KBM-7 (cell line): ENCODE measurements at regions not wholly inside any gene's neighbourhood (a gene's known extent, or its start where the extent isn't known, plus 50 kb on each side); places are given as distances from the start of the nearest gene placed in this dataset.

Source experiments
- DNase-seq: peaks from one replicate; pipeline ENCODE4 v3.0.0-alpha.2; 2015
- in situ Hi-C: fragments of 300-500 bp; cut with MboI; formaldehyde crosslinking; loops from 2 replicates; pipeline ENCODE4 v1.14.3; 2020; ENCODE audit warnings: low sequenced_read_pairs, low pct_unique_long_range_greater_than_20kb, mixed read lengths

DNA sequence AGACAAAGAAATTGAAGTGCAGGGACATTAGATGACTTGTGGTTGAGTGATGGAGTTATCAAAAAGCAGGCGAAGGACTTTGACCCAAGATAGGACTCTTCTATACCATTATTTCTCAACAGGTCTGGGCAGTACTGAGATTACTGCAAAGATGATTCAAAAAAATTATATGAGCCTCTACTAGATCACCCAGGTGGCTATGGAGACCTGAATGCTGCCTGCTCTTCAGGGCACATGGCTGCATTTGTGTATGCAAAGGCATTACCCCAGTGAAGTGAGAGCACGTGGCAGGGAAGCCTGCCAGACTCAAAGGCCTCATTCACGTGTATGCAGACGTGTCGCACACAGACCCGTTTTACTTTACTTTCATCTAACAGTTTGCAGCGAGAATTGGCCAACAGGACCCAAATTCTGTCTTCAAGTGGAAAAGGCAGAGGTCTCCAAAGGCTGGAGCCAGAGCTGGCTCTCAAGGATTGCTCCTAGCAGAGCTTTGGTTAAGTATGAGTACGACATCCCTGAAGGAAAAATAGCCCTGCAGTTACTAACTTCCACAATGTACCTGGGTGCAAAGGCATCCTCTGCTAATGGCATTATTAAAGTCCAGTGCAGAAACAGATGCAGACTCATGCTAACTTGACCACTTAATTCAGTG, 113.8 kb upstream of the ARMC2 start:
- no peak for DNase-seq
- in situ Hi-C loops = no loop called here

DNA sequence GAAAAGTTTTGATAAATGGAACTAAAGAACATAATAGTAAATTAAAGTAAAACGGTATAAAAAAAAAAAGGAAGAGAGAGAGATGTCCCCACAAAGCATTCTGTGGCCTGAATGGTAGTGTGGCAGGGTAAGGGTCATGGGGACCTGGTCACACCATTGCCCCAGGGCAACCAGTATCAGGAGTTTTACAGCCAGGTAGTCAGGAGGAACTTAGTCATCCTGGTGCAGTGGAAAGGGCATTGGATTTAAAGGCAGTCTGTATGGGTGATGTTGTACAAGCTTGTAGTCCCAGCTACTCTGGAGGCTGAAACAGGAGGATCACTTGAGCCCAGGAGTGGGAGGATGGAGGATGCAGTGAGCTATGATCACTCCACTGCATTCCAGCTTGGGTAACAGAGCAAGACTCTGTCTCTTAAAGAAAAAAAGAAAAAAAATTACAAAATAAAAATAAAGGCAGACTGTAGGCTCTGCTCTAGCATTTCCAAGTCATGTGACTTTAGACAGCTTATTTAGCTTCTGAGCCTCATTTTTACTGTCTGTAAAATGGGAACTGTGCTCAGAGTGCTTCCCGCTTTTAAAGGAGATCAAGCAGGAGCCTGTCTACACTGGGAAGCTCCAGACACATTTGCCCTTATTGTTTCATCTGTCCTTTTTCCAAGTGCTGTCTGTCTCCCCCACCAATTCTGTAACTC, 112.8 kb upstream of the ARMC2 start:
- no peak for DNase-seq
- in situ Hi-C loops = no loop called here

DNA sequence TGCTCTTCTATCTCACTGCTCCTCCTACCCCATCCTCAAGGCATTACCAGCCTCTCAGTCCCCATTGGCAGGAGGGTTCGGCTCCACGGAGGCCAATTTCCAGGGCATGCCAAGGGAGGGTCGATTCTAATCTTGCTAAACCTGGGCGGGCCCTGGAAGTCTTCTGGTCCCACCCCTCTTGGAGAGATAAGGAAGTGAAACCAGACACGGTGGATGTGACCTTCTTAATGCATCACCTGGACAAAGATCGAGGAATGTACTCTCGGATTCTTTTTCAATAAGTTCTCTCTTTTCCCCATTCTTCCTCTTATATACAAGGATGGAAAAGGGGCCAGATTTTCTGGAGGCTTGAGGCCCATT, 112.2 kb upstream of the ARMC2 start:
- in situ Hi-C loops = no loop called here
- no peak for DNase-seq

GRCh38 chr6:108736832-108737231, 111.4 kb upstream of the ARMC2 start:
- no peak for DNase-seq
- in situ Hi-C loops = no loop called here

GRCh38 chr6:108737594-108738546, 110.4 kb upstream of the ARMC2 start:
- in situ Hi-C loops = no loop called here
- DNase-seq = no peak

DNA sequence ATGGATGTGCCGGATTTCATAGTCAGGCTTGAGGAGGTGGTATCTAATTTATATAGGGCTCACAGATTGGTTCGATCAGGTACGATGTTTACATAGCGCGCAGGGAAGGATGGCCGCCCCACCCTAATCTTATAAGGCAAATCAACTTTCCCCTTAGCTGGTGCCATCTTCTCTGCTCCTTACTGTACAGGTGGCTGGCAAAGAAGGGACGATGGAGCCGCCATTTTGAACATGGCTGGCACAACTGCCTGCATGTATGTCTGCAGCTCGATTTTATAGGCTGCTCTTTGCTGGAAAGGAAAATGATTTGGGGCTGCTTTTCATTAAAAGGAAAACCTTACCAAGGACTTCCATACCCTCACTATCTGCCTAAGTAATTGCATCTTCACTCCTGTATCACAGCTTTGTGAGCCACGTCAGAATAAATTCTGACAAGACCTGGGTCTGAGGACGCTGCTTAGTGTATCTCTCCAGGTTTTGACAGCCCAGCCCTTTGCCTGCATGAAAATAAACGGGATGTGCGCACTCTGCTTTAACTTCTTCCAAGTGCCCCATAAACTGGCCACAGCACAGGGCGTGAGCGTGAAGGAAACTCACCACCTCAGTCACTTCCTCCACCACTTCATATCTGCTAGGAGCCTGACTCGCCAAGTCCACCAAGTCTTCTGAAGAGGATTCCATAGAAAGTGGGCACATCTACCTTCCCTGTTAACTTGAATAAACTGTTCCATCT, 109.4 kb upstream of the ARMC2 start:
- in situ Hi-C loops = no loop called here
- DNase-seq = no peak

DNA sequence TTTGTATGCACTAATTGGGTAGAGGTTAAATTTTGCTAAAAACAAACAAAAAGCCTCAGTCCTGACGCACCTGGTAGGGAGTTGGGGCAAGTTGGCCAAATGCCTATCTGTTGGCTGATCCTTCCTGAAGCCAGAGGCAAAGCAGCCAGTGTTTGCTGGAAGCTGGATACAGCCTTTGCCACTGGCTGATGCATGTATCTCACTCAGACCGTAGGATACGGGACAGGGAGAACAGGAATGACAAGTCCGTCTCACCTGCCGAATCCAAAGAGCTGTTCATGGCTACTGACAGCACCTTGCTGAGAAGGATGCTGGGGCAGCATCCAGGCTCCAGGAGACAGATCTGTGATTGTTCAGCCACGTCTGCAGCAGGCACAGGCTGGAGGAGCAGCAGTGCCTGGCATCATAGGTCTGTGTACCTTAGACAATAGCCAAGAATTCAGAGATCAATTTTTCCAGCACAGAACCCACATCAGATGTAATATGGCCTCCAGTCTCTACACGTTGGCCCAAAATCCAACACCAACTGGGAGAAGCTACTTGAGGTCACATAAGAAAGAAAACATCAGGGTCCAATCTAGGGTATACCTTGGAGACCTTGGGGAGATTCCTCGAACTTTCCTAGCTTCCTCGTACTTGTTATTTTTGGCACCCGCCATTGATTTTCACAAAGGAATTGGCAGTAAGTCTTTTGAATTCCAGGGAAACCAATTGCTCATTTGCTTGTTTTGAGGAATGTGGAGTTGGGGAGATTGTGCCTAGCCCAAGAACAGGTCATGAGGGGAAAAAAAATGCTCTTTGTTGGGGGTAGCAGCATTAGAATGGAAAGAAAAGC, 108.5 kb upstream of the ARMC2 start:
- in situ Hi-C loops = no loop called here
- no peak for DNase-seq

- in situ Hi-C loops = no loop called here
Measured at GRCh38 chr6:108741331-108741989, 106.8 kb upstream of the ARMC2 start.

DNA sequence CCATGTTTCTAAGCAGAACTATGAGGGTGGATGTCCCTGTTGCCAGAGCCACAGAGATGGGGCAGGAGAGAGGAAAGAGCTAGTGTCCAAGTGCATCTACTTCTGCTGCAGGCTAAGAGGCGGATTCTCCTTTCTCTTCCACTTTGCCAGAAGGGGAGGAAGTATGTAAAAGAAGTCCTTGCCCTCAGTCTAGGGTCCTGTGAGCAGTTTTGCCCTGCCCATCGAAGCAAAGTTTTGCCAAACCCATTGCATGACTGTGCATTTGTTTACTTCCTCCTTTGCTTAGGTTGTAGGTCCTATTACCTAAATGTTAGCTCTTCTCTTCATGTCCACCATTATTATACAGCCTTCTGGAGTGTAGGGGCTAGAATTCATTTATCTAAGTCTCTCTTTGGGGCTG, 106.2 kb upstream of the ARMC2 start:
- in situ Hi-C loops = no loop called here
- peak; percentile 86 for DNase-seq

More at GRCh38 chr6:108741331-108741989, 106.8 kb upstream of the ARMC2 start:
- no peak for DNase-seq

GRCh38 chr6:108744244-108744972, 103.8 kb upstream of the ARMC2 start:
- in situ Hi-C loops = no loop called here

GRCh38 chr6:108744996-108745395, 103.2 kb upstream of the ARMC2 start:
- DNase-seq = no peak
- in situ Hi-C loops = no loop called here

More at GRCh38 chr6:108744244-108744972, 103.8 kb upstream of the ARMC2 start:
- no peak for DNase-seq

DNA sequence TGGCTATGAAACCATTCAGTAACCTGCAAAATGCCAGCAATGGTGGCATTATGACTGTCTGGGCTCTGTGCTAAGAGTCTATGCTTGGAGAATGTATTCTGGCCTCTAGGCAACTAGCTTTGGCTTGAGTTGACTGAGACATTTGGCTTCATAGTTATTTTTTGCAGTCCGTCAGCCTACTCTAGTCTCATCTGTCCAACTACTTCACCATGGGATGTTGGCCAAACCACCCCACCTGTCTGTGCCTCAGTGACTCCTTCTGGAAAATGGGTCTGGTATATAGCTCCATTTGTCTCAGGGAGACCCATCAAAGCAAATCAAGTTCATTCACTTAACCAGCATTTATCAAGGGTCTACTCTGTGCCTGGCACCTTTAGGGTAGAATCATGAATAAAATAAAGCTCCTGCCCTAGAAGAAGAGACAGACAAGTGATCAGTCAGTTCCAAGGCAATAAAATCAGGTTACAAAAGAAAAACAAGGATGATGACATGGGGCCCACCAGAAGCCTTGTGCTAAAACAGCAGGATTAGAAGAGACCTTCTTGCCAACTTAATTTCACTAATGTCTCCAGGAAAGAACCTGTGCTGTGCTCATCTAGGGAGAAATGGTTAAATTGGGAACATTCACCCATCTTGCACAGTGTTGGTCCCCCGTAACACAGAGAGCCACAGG, 102.4 kb upstream of the ARMC2 start:
- in situ Hi-C loops = no loop called here
- no peak for DNase-seq

GRCh38 chr6:108746366-108746765, 101.9 kb upstream of the ARMC2 start:
- no peak for DNase-seq
- in situ Hi-C loops = no loop called here

DNA sequence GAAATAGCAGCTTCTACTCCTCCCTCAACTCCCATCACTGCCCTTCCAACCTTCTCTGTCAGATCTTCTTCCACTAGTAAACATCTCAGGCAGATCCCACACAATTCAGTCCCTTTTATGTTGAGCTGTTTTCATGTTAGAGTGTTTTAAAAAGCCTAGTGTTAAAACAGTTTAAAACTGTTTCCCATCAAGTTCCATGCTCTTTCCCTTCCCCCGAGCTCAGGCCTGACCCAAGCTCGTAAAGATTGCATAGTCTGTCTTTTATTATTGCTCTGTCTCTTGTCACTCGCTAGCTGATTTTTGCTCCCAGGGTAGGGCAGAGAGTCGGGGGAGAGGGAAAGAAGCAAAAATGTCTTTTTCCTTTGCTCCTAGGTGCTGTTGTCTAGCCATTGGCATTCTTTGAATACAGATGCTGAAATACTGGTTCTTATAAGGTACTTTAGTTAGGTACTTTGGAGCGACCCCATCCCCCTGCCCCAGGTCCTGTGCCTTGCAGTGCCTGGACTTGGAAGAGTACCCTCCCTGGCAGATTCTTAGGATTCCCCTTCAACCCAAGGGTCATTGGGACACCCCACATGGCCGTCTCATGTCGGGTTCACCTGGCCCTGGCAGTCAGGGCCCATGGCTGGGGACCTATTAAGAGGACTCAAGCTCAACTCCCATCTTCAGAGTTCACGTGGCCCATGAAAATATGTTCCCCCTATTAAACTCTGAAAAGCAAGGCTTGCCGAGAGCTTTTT, 101.2 kb upstream of the ARMC2 start:
- in situ Hi-C loops = no loop called here
- no peak for DNase-seq

GRCh38 chr6:108748055-108748454, 100.2 kb upstream of the ARMC2 start:
- in situ Hi-C loops = no loop called here
- DNase-seq = no peak

GRCh38 chr6:108748959-108749358, 99.3 kb upstream of the ARMC2 start:
- no peak for DNase-seq
- in situ Hi-C loops = no loop called here
